H9 (cell line): ENCODE measurements at regions not wholly inside any gene's neighbourhood (a gene's known extent, or its start where the extent isn't known, plus 50 kb on each side); places are given as distances from the start of the nearest gene placed in this dataset.

Experiments
- DNase-seq: peaks from one replicate; pipeline ENCODE4 v3.0.0-alpha.2; 2017
- H2AFZ ChIP-seq: one replicate; pipeline ENCODE4 v1.6.1; 2013; ENCODE audit warnings: mild to moderate bottlenecking, low read length, control low read depth, moderate library complexity
- H2AK5ac ChIP-seq: 2 replicates; pipeline ENCODE4 v1.6.1; 2013; ENCODE audit warnings: low read length, control low read depth, mixed read lengths; ENCODE audit not compliant: insufficient read length
- H2BK120ac ChIP-seq: one replicate; pipeline ENCODE4 v1.6.1; 2013; ENCODE audit warnings: low read depth, mild to moderate bottlenecking, low read length, control low read depth, inconsistent platforms; ENCODE audit not compliant: poor library complexity, severe bottlenecking
- H2BK12ac ChIP-seq: 2 replicates; pipeline ENCODE4 v1.6.1; 2013; ENCODE audit warnings: low read length, control low read depth, mixed read lengths, low read depth; ENCODE audit not compliant: insufficient read length
- H2BK15ac ChIP-seq: 2 replicates; pipeline ENCODE4 v1.6.1; 2013; ENCODE audit warnings: low read depth, low read length, control low read depth
- H2BK20ac ChIP-seq: one replicate; pipeline ENCODE4 v1.6.1; 2013; ENCODE audit warnings: low read depth, mild to moderate bottlenecking, low read length, control low read depth, inconsistent platforms; ENCODE audit not compliant: poor library complexity, severe bottlenecking
- H2BK5ac ChIP-seq: 2 replicates; pipeline ENCODE4 v1.6.1; 2013; ENCODE audit warnings: low read length, control low read depth, mixed read lengths; ENCODE audit not compliant: insufficient read length
- H3K14ac ChIP-seq: 2 replicates; pipeline ENCODE4 v1.6.1; 2013; ENCODE audit warnings: low read length, control low read depth; ENCODE audit not compliant: insufficient read depth
- H3K18ac ChIP-seq: 2 replicates; pipeline ENCODE4 v1.6.1; 2013; ENCODE audit warnings: low read depth, mild to moderate bottlenecking, mixed read lengths, low read length, control low read depth; ENCODE audit not compliant: insufficient read length
- H3K23ac ChIP-seq: 2 replicates; pipeline ENCODE4 v1.6.1; 2013; ENCODE audit warnings: low read length, control low read depth, mixed read lengths, low read depth; ENCODE audit not compliant: insufficient read length
- H3K23me2 ChIP-seq: 2 replicates; pipeline ENCODE4 v1.6.1; 2013; ENCODE audit warnings: low read depth, mild to moderate bottlenecking, mixed read lengths, low read length, control low read depth; ENCODE audit not compliant: insufficient read length, poor library complexity, severe bottlenecking
- H3K27ac ChIP-seq: 2 replicates; pipeline ENCODE4 v1.5.1; 2013; ENCODE audit warnings: low read length, control low read depth, mixed read lengths, low read depth; ENCODE audit not compliant: insufficient read length
- H3K27me3 ChIP-seq: 2 replicates; pipeline ENCODE4 v1.6.1; 2013; ENCODE audit warnings: low read length, control low read depth, inconsistent platforms; ENCODE audit not compliant: insufficient read depth
- H3K4ac ChIP-seq: 2 replicates; pipeline ENCODE4 v1.6.1; 2013; ENCODE audit warnings: low read depth, mild to moderate bottlenecking, control low read depth, inconsistent platforms, low read length, moderate library complexity
- H3K4me1 ChIP-seq: 2 replicates; pipeline ENCODE4 v1.6.1; 2013; ENCODE audit warnings: low read length, control low read depth, inconsistent platforms; ENCODE audit not compliant: insufficient read depth
- H3K4me2 ChIP-seq: 2 replicates; pipeline ENCODE4 v1.6.1; 2013; ENCODE audit warnings: low read length, control low read depth, mixed read lengths; ENCODE audit not compliant: insufficient read length, insufficient read depth
- H3K56ac ChIP-seq: 2 replicates; pipeline ENCODE4 v1.6.1; 2013; ENCODE audit warnings: low read depth, mild to moderate bottlenecking, mixed read lengths, low read length, control low read depth; ENCODE audit not compliant: insufficient read length
- H3K79me1 ChIP-seq: 2 replicates; pipeline ENCODE4 v1.6.1; 2013; ENCODE audit warnings: low read depth, mild to moderate bottlenecking, moderate library complexity, low read length, control low read depth, inconsistent platforms; ENCODE audit not compliant: insufficient read depth, poor library complexity, severe bottlenecking
- H3K79me2 ChIP-seq: 2 replicates; pipeline ENCODE4 v1.6.1; 2013; ENCODE audit warnings: low read length, control low read depth, inconsistent platforms; ENCODE audit not compliant: insufficient read depth
- H3K9ac ChIP-seq: 2 replicates; pipeline ENCODE4 v1.6.1; 2013; ENCODE audit warnings: low read length, control low read depth, mixed read lengths; ENCODE audit not compliant: insufficient read length; ENCODE audit errors: extremely low read depth
- H3K9me3 ChIP-seq: one replicate; pipeline ENCODE4 v1.6.1; 2013; ENCODE audit warnings: low read depth, low read length, inconsistent platforms; ENCODE audit not compliant: control insufficient read depth
- H3T11ph ChIP-seq: one replicate; pipeline ENCODE4 v1.6.1; 2013; ENCODE audit warnings: mild to moderate bottlenecking, low read length, control low read depth, inconsistent platforms
- H4K20me1 ChIP-seq: one replicate; pipeline ENCODE4 v1.6.1; 2013; ENCODE audit not compliant: control insufficient read depth, insufficient read length, insufficient read depth
- H4K5ac ChIP-seq: 2 replicates; pipeline ENCODE4 v1.6.1; 2013; ENCODE audit warnings: low read depth, mild to moderate bottlenecking, mixed read lengths, low read length, control low read depth; ENCODE audit not compliant: insufficient read length
- H4K8ac ChIP-seq: replicated peaks from 2 replicates; pipeline ENCODE4 v1.6.1; 2013; ENCODE audit warnings: low read length, control low read depth, mixed read lengths, low read depth; ENCODE audit not compliant: insufficient read length
- H4K91ac ChIP-seq: 2 replicates; pipeline ENCODE4 v1.6.1; 2013; ENCODE audit warnings: low read depth, mild to moderate bottlenecking, moderate library complexity, mixed read lengths, low read length, control low read depth; ENCODE audit not compliant: insufficient read length
- H3K27ac Mint-ChIP-seq, 3 experiments: 2 replicates in 2 of 3; 3 replicates in 1 of 3; pipeline ENCODE4 v1.8.0; 2020 to 2021; ENCODE audit warnings: mixed read lengths in 3 of 3, mild to moderate bottlenecking in 1 of 3, moderate library complexity in 1 of 3
- H3K27me3 Mint-ChIP-seq: 2 replicates; pipeline ENCODE4 v1.8.0; 2021; ENCODE audit warnings: low read depth, mild to moderate bottlenecking, moderate library complexity, mixed read lengths
- H3K36me3 Mint-ChIP-seq, 3 experiments: 2 replicates in 2 of 3; 3 replicates in 1 of 3; pipeline ENCODE4 v1.8.0; 2020 to 2021; ENCODE audit warnings: low read depth in 3 of 3, mixed read lengths in 3 of 3; ENCODE audit not compliant: insufficient read depth in 1 of 3
- H3K4me1 Mint-ChIP-seq, 2 experiments: 2 replicates each; pipeline ENCODE4 v1.8.0; 2020; ENCODE audit warnings: mixed read lengths in 2 of 2
- H3K4me3 Mint-ChIP-seq, 2 experiments: 2 replicates in 1 of 2; 3 replicates in 1 of 2; pipeline ENCODE4 v1.8.0; 2020 to 2021; ENCODE audit warnings: mild to moderate bottlenecking in 2 of 2, mixed read lengths in 2 of 2, moderate library complexity in 1 of 2
- H3K9me3 Mint-ChIP-seq, 2 experiments: 2 replicates in 1 of 2; 3 replicates in 1 of 2; pipeline ENCODE4 v1.8.0; 2020; ENCODE audit warnings: mild to moderate bottlenecking in 2 of 2, mixed read lengths in 2 of 2, moderate library complexity in 1 of 2
- WGBS: extraction: QIAGEN DNeasy Blood & Tissue Kit; methylation state at CpG from one replicate; pipeline ENCODE4 v1.1.7; 2013; ENCODE audit warnings: missing lambda C conversion rate, low lambda C conversion rate, mixed read lengths; ENCODE audit not compliant: insufficient read length; ENCODE audit errors: extremely low coverage; 5-methylcytosine and 5-hydroxymethylcytosine counted together
- TF ChIP-seq, protein P1 (sequence below): fragments of 200-600 bp; sonication (generic); conservative IDR thresholded peaks from 3 replicates; pipeline ENCODE4 v1.8.0; 2021; ENCODE audit warnings: antibody characterized with exemption, mild to moderate bottlenecking

DNA sequence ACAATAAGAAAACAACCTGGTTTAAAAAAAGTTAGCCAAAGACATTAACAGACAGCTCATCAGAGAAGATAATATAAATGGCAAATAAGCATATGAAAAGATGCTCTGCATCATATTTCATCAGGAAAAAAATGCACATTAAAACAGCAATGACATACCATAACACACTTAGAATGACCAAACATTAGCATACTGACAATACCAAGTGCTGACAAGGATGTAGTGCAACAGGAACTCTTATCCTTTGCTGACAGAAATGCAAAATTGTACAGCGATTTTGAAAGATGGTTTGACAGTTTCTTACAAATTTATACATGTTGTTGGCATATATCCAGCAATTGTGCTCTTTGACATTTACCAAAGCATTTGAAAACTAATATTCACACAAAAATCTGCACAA, 573.0 kb downstream of the FSCB start:
- H3T11ph ChIP-seq = no peak overlapping the region
- no peak overlapping the region for H2BK15ac ChIP-seq
- no peak overlapping the region for H4K5ac ChIP-seq
- H2BK5ac ChIP-seq = no peak overlapping the region
- H3K27ac Mint-ChIP-seq = no peak overlapping the region
- no peak overlapping the region for H4K91ac ChIP-seq
- no peaks in the 10 kb centered on the region for H3K79me2 ChIP-seq
- no peak overlapping the region for H2BK120ac ChIP-seq
- H3K14ac ChIP-seq = no peak overlapping the region
- no peak overlapping the region for H3K56ac ChIP-seq
- no peaks in the 10 kb centered on the region for H4K20me1 ChIP-seq
- WGBS = no CpG with 5 or more reads among the region's 1 CpG
- H3K27ac ChIP-seq = no peak overlapping the region
- no peak overlapping the region for H3K4me2 ChIP-seq
- no peak overlapping the region for H4K8ac ChIP-seq
- no peak overlapping the region for H2AK5ac ChIP-seq
- H3K36me3 Mint-ChIP-seq = peaks cover 6 to 20% (median 6%) of the 10 kb centered on the region in 3 experiments; a peak in 6 of 7 replicates
- no peak overlapping the region for H3K4ac ChIP-seq
- no peak for DNase-seq
- no peak overlapping the region for H3K4me3 Mint-ChIP-seq
- no peaks in the 10 kb centered on the region for H3K4me1 ChIP-seq
- no peak overlapping the region for H2AFZ ChIP-seq
- H2BK20ac ChIP-seq = no peak overlapping the region
- no peak overlapping the region for H3K9ac ChIP-seq
- H3K27me3 Mint-ChIP-seq = no peaks in the 10 kb centered on the region
- no peaks in the 10 kb centered on the region for H3K4me1 Mint-ChIP-seq
- H3K9me3 Mint-ChIP-seq = peaks cover 22 to 24% of the 10 kb centered on the region in 2 experiments
- TF ChIP-seq, protein P1, sequence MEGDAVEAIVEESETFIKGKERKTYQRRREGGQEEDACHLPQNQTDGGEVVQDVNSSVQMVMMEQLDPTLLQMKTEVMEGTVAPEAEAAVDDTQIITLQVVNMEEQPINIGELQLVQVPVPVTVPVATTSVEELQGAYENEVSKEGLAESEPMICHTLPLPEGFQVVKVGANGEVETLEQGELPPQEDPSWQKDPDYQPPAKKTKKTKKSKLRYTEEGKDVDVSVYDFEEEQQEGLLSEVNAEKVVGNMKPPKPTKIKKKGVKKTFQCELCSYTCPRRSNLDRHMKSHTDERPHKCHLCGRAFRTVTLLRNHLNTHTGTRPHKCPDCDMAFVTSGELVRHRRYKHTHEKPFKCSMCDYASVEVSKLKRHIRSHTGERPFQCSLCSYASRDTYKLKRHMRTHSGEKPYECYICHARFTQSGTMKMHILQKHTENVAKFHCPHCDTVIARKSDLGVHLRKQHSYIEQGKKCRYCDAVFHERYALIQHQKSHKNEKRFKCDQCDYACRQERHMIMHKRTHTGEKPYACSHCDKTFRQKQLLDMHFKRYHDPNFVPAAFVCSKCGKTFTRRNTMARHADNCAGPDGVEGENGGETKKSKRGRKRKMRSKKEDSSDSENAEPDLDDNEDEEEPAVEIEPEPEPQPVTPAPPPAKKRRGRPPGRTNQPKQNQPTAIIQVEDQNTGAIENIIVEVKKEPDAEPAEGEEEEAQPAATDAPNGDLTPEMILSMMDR = no peak
- H2BK12ac ChIP-seq = no peak overlapping the region
- H3K27me3 ChIP-seq = no peaks in the 10 kb centered on the region
- H3K9me3 ChIP-seq = no peaks in the 10 kb centered on the region
- H3K23me2 ChIP-seq = no peaks in the 10 kb centered on the region
- no peaks in the 10 kb centered on the region for H3K79me1 ChIP-seq
- no peak overlapping the region for H3K18ac ChIP-seq
- no peak overlapping the region for H3K23ac ChIP-seq
